ENCODE measurements at regions not wholly inside any gene's neighbourhood (a gene's known extent, or its start where the extent isn't known, plus 50 kb on each side); places are given as distances from the start of the nearest gene placed in this dataset.

DNA sequence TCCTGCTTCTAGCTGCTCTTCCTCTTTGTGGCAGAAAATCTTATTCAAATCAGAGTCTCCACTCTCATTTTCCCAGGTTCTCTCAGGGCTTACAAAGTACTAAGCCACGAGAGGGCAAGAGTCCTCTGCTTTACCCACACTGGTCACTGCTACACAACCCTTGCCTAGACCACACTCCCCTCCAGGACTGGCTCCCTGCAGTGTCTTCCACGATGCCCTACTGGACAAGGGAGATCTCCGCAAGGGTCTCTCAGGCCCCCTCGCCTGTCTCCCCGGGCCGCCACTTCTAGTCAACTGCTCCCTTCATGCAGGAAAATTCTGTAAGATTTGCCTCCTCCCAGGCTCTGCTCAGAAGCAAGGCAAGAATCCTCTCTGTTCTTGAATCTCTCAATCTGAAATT lies 319.6 kb downstream of the RRAGC start:
- no peak for DNase-seq (ENCODE audit: low spot score)

DNA sequence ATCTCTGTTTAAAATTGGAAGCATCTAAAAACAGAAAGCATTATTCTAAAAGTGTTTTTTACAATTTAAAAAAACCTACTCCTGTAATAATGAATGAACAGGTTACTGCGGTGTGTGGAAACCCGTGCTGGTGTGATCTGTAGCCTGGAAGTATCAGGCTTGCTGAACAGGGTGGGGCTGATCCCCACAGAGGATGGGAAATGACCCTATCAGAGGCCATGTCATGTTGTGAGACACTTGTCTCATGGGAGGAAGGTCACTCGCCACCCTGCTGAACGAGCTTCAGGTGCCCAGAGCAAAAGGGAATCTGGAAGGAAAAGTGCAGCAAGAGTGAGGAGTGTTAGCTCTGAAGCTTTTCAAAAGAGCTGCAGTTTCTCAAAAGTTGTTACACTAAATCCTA lies 320.7 kb downstream of the RRAGC start:
- no peak for DNase-seq (ENCODE audit: low spot score)

DNA sequence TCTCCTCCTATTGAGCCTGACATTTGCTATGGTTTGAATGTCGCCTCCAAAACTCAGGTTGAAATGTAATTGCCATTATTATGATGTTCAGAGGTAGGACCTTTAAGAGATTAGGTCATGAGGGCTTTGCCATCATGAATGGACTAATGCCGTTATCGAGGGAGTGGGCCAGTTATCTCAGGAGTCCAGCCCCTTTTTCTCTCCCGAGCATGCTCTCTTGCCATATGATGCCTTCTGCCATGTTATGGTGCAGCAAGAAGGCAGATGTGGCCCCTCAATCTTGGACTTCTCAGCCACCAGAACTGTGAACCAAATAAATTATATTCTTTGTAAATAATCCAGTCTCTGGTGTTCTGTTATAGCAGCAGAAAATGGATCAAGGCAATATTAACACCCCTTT lies 323.5 kb downstream of the RRAGC start:
- DNase-seq (ENCODE audit: low spot score): no peak

DNA sequence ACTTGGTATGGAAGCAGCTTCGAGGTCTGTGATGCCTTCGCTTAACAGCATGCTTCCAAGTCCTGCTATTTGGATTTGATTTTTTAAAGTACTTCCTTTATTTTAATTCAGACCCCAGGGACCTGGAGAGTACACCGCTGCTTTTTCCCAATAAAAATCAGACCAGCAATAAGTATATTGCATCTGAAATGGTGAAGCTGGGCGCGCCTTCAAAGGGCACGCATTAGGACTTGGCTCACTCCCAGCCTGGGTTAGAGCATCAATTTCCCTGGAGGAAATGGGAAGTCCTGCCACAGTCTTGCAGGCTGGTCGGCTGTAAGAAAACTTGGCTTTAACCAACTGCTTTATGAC lies 325.1 kb downstream of the RRAGC start:
- DNase-seq (ENCODE audit: low spot score): no peak

DNA sequence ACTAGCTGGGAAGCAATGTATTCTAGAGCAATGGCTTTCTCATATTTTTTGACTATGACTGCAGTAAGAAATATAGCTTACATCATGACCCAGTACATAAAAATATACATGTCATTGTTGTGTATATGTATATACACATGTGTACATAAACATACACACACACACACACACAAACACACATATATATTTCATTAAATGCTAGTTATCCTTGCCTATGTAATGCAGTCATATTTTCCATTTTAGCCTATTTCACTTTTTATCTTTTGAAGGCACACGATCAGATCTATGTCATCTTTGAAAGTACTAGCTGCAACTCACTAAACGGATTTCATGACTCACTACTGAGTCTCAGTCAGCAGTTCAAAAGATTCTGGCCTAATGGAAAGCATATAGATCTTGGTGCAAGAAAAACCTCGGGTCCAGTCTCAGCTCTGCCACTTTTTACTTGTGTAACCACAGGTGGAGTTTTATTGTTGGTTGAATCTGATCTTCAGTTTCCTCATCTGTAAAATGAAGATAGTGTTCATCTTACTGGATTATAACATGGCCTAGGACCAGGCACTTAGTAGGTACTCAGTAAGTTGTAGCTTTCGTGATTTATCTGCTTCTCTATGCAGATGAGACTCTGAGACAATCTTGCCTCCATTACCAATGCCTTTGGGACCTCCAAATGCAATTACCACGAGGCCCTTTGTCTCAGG lies 325.6 kb downstream of the RRAGC start:
- no peak for DNase-seq (ENCODE audit: low spot score)

DNA sequence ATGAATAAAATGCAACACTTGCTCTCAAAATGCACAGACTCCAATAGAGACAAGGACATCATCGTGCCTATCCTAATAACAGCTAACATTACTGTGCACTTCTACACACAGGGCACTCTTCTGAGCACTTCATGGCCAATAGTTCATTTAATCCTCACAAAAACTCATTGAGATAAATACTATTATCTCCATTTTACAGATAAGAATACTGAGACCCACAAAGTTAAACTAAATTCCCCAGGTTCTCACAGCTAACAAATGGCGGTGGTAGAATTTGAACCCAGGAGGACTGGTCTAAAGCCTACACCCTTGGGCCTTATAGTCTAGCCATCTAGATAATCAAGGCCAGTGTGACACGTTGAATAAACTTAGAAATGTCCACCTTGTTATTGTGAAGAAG lies 328.6 kb downstream of the RRAGC start:
- DNase-seq (ENCODE audit: low spot score): no peak

DNA sequence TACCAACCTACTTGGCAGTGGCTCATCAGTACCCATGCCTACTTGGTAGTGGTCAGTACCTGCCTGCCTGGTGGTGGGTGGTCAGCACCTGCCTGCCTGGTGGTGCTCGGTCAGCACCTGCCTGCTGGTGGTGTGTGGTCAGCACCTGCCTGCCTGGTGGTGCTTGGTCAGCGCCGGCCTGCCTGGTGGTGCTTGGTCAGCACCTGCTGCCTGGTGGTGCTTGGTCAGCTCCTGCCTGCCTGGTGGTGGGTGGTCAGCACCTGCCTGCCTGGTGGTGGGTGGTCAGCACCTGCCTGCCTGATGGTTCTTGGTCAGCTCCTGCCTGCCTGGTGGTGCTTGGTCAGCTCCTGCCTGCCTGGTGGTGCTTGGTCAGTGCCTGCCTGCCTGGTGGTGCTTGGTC lies 329.6 kb downstream of the RRAGC start:
- no peak for DNase-seq (ENCODE audit: low spot score)

DNA sequence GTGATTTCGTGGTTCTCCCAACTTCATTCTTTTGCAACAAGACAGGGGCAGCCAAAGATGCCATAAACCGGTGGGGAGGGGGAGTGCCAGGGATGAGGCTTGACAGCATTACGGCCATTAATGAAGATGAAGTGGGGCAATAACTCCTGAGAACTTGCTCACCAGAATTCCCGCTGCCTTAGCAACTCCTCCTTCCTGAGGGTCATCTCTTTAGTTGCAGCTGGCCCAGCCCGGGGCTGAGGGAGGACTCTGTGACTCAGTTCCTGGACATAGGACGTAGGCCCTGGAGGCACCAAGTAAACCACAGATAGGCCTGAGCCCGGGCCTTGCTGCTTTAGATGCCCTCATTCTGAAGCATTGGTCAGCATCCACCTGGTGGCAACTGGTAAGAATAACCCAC lies 330.2 kb downstream of the RRAGC start:
- DNase-seq (ENCODE audit: low spot score): no peak

DNA sequence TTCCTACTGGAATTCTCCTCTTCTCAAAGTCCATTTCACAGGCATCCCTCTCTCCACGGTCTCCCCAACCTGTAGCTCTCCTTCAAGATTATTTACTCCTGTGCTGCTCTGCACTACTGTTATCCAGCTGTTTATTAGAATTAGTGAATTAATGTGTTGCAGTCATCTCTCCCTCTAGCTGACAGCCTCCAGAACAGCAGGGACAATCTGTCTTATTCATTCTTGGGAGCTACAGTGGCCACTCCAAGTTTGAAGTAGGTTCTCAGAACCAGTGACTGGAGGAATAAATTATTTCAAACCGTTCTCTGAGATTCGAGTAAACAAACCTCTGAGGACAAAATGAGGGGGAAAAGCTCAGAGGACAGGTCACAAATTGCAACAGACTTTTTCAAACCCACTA lies 330.9 kb downstream of the RRAGC start:
- no peak for DNase-seq (ENCODE audit: low spot score)

DNA sequence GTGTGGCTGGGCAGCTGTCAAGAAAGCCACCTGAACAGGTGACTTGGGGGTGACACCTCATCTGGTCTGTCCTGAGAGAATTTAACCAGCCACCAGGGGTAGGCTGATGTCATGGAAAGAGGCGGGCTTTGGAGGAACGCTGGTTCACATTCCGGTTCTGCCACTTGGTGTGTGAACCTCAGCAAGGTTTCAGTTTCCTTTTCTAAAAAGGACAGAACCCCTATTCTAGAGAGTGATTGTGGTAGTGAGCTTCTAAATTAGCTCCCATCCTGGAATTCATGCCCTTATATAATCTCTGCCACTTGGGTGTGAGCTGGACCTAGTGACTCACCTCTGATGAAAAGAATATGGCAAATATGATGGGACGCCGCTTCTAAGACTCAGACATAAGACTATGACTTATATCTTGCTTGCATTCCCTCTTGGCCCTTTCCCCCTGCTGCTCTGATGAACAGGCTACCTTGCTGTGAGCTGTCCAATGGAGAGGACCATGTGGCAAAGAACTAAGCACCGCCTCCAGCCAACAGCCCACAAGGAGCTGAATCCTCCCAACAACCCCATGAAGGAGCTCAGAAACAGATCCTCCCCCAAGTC lies 332.1 kb downstream of the RRAGC start:
- DNase-seq (ENCODE audit: low spot score): peak; percentile 33

DNA sequence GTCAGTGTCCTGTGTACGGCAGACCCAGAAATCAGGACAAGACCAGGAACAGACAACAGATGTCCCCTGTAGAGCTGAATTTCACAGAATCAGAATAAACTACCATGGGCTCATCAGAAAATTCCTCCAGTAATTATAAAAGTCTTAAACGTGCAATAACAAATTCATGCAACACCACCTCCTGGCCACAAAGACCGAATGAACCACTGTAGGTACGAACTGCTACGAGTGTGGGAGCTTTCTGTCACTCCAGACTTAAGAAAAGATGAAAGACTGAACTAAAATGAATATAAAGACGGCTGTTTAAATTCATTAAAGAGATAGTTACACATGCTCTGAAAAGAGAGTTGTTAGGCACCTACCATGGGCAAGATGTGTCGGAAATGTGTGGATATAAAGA lies 333.5 kb downstream of the RRAGC start:
- no peak for DNase-seq (ENCODE audit: low spot score)

DNA sequence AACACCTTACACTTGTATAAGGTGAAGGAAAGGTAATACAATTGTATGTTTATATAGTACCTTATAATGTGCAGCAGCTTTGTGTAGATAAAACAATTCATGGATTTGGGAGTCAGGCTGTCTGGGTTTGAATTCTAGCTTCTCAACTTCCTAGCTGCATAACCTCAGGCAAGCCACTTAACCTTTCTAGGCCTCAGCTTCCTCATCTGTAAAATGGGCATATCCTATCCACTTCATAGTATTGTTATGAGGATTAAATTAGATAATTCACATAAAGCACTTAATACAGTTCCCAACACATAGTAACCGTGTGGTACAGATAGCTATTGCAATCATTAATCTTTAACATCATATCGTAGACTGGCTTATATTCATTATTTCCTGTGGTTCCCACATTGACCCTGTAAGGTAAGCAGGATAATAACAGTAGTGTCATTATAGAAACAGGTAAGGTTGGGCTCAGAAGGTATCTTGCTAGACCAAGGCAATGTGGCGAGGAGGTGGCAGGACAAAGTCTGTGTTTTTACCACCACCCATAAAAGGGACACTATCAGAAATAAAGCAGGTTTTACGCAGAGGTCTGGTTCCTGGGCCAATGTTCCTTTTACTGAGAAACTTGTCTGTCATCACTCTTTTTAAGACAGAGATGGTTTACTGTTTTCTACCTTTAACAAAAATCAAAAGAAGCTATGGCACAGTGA lies 334.1 kb downstream of the RRAGC start:
- no peak for DNase-seq (ENCODE audit: low spot score)

DNA sequence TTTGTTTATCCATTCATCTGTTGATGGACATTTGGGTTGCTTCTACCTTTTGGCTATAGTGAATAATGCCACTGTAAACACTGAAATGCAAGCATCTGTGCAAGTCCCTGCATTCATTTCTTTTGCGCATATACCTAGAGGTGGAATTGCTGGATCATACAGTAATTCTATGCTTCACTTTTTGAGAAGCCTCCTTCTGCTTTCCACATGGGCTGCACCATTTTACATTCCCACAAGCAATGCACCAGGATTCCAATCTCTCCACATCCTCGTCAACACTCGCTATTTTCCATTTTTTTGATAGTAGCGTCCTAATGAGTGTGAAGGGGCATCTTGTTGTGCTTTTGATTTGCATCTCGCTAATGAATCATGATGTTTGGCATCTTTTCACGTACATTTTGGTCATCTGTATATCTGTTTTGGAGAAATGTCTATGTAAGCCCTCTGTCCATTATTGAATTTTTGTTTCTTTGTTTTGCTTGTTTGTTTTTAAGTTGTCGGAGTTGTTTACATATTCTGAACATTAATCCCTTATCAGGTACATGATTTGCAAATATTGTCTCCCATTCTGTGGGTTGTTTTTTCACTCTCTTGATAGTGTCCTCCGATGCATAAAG lies 335.4 kb downstream of the RRAGC start:
- no peak for DNase-seq (ENCODE audit: low spot score)

DNA sequence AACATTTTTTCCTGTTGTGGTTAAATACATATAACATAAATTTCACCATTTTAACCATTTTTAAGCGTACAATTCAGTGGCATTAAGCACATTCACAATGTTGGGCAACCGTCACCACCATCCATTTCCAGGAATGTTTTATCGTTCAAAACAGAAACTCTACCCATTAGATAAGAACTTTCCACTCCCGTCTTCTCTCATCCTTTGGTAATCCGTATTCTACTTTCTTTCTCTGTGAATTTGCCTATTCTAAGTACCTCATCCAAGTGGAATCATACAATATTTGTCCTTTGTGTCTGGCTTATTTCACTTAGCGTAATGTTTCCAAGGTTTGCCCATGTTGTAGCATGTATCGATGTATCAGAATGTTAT lies 336.0 kb downstream of the RRAGC start:
- DNase-seq (ENCODE audit: low spot score): no peak

DNA sequence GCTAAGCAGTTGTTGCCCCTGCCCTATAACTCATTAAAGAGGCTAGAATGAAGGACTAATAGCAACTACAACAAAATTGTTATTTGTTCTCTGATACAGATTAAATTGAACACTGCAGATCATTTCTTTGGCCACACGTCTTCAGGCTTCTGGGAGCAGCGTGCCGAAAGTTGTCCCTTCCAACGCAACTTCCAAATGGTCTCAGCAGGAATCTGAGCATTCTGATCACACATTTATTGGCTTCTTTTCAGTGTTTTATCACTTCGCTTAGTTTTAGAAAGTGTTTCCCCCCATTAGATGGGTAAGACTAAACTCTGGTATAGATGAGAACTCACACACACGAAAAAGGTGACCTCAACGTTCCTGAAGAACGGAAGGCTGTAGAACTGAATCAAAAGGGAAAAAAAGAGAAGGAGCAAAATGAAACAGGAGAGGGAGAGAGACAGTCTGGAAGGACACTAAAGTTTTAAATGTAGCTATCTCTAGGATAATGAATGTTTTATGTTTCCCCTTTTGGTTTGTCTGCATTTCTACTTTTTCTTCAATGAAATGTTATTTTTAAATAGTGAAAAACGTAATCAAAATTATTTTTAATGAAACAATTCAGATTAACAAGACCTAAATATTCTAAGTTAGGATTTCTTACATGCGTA lies 336.5 kb downstream of the RRAGC start:
- no peak for DNase-seq (ENCODE audit: low spot score)

DNA sequence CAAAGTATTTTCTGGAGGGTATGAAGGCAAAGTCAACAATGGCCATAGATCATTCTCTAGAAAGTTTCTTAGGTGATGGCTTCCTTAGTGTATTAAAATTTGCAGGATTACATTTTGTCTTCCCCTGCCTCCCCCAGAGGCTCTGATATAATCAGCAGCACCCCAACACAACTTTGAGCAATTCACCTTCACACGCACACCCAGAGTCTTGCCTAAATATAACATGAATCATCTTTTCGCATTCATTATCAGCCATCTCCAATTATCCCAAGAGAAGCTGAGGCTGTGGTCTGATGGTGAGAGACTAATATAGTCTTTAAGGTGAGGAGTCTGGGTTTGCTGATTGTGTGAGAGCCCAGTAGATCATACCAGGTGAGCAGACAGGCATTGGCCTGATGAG lies 343.0 kb downstream of the RRAGC start:
- no peak for DNase-seq (ENCODE audit: low spot score)

DNA sequence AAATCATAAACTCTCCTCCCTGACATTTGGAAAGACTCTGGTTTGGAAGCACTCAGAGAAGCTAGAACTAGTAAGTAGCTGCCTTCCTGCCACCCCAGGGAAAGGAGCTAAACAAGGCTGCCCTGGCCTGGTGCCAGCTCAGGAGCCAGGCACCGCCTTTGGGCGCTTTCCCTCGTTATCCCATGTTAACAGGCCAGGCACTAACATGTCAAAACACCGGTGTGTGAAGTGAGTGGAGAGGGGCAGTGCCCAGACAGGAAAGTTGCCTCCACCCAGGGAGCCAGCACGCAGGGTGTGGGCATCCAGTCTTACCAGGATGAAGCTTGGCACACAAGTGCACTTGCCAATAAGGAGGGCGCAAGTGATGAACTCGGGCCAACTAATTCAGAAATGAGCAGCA lies 346.8 kb downstream of the RRAGC start:
- no peak for DNase-seq (ENCODE audit: low spot score)

DNA sequence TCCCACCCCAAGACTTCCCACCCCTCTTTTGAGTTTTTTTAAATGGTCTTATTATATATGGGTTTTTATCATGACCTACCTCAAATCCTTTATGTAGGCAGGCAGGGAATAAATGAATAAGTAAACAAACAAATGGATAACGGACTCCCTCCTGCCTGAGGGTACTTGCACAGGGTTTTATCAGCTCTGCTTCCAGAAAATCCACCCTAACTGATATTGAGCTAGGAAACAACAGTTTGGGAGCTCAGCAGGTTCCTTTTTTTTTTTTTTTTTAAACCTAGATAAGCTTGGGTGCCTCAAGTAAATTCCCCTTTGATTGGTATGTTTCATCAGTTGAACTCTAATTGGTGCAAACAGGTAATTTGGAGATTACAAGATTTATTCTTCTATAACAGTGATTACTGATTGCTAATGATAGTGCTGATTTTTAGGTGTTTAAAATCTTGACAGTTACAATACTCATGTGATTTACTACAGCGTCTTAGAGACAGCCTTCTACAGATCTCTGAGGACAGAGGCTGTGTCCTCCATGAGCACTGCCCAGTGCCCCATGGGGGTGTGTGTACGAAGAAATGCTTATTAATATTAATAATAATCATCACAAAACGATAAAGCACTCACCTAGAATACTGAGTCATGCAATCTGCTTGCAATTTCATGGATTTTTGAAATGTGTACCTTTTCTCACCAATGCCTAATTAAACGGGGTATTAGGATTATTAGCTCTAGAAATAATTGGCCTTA lies 347.4 kb downstream of the RRAGC start:
- no peak for DNase-seq (ENCODE audit: low spot score)

DNA sequence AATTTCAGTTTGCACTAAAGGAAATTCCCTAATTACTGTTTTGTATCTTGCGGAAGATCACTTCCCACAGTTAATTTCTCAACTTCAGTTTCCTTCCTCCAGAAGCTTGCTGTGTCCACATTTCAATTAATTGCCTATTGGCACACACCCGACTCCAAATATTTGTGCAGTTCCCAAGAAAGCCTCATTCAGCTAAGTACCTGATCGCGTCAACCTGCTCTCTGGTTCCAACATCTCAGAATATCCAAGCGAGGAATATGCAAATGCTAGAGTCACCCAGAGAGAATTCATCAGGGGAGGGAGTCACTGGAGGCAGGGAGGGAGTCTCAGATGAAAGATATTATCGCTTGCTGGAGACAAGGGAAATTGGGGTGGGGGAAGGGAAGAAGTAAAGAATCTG lies 351.3 kb downstream of the RRAGC start:
- no peak for DNase-seq (ENCODE audit: low spot score)

DNA sequence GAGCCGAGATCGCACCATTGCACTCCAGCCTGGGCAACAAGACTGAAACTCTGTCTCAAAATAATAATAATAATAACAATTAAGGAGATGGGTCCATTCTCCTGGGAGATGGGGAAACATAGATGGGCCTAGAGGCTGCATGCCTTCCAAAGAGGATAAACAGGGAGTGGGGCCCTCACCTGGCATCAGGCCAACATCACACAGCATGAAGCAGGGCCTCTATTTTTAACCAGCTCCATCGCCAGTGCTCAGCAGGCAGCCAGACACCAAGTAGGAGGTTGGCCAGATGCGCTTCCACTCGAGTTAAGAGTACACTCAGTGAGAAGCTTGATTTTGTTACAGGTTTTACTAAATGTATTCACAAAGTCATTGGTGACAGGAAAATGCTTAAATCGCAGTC lies 352.0 kb downstream of the RRAGC start:
- no peak for DNase-seq (ENCODE audit: low spot score)

DNA sequence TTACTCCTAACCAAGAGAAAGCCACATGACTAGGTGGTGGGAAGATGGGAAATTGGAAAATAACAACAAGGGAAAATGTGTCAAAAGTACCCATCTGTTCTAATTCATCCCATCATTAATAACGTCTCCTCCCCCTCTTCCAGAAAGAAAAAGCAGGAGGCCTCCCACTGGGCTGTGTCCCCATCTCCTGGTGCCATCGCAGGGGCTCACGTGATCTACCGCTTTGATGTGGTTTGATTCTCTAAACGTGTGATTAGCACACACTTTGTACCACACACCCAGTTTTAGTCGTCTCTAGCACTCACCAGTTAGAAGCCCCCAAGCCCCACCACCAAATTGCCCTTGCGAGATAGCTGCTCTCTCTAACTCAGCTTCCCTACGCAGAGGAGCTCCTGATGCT lies 353.6 kb downstream of the RRAGC start:
- DNase-seq (ENCODE audit: low spot score): peak; percentile 62

DNA sequence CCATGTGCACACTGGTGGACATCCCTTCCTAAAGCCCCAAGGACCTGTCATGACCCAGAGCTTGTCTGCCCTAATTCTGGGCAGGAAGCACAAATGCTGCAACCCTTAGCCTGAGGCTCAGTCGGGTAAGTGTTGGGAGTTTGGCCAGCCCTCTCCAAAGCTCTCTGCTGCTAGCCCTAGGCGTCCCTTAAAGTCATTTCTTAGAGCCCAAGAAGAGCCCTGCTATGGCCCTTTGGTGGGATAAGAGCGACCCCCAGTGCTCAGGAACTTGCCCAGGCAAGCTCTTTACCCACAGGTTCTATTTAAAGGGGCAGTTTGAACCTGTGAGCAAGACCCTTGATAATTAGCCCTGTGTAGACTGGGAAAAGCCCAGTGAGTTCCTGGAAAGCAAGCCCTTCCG lies 356.8 kb downstream of the RRAGC start:
- DNase-seq (ENCODE audit: low spot score): no peak

Data from SW480 (cell line).